GM12878 (cell line): ENCODE measurements at regions not wholly inside any gene's neighbourhood (a gene's known extent, or its start where the extent isn't known, plus 50 kb on each side); places are given as distances from the start of the nearest gene placed in this dataset.

Experiments
- ATAC-seq: fragments of 200-7000 bp; cut with Tn5 transposase; 3 replicates; pipeline ENCODE4 v1.9.1; 2020; ENCODE audit warnings: mild to moderate bottlenecking, moderate library complexity
- BruUV-seq: library from RNA; stranded (reverse); fragments of 400-500 nt; replicated peaks from 2 replicates; lab custom pipeline; 2021; lab: Mats Ljungman, UMichigan
- CTCF ChIA-PET: fragments of 300-600 bp; sonication (Branson Sonifier 250); formaldehyde crosslinking; extraction: SDS; loops from one replicate; lab custom pipeline; 2021; ENCODE audit warnings: inconsistent platforms; lab: Yijun Ruan, JAX
- POLR2A ChIA-PET: fragments of 350-600 bp; formaldehyde crosslinking; extraction: SDS; loops from one replicate; lab custom pipeline; 2021; ENCODE audit warnings: inconsistent platforms; lab: Charles Lee
- RAD21 ChIA-PET: fragments of 300-600 bp; sonication (Branson Sonifier 250); formaldehyde crosslinking; loops from one replicate; lab custom pipeline; 2023; ENCODE audit warnings: antibody characterized with exemption; ENCODE audit not compliant: unreplicated experiment; lab: Charles Lee
- SMC1A ChIA-PET: fragments of 300-600 bp; sonication (Branson Sonifier 250); formaldehyde crosslinking; loops from one replicate; lab custom pipeline; 2023; ENCODE audit not compliant: unreplicated experiment, uncharacterized antibody; lab: Charles Lee
- DNase-seq: peaks from one replicate; pipeline ENCODE4 v3.0.0-alpha.2; 2011; ENCODE audit warnings: low read depth, low spot score
- FAIRE-seq: peaks from 3 replicates; lab custom pipeline; 2011; peaks lifted over from hg19 to GRCh38; lab: Jason Lieb, UNC
- H2AFZ ChIP-seq: 2 replicates; pipeline ENCODE4 v1.6.0; 2011; ENCODE audit warnings: low read depth, low read length, control low read depth; ENCODE audit not compliant: control insufficient read depth
- H3K27ac ChIP-seq: 2 replicates; pipeline ENCODE4 v1.5.1; 2011; ENCODE audit warnings: control low read depth; ENCODE audit not compliant: control insufficient read depth, insufficient read depth
- H3K27me3 ChIP-seq, 2 experiments: replicated peaks in 1 of 2; 2 replicates each; pipeline versions ENCODE4 v1.6.0 to v1.6.1; 2011; ENCODE audit warnings: low read length in 1 of 2; ENCODE audit not compliant: control insufficient read depth in 2 of 2, insufficient read depth in 2 of 2
- H3K36me3 ChIP-seq, 2 experiments: 2 replicates each; pipeline ENCODE4 v1.5.1; 2011; ENCODE audit warnings: low read length in 1 of 2; ENCODE audit not compliant: control insufficient read depth in 2 of 2, insufficient read depth in 2 of 2
- H3K4me1 ChIP-seq: 2 replicates; pipeline ENCODE4 v1.6.1; 2011; ENCODE audit warnings: mild to moderate bottlenecking, low read length, moderate library complexity, mixed read lengths; ENCODE audit not compliant: control insufficient read depth, insufficient read depth
- H3K4me2 ChIP-seq: 2 replicates; pipeline ENCODE4 v1.6.0; 2011; ENCODE audit warnings: control low read depth; ENCODE audit not compliant: control insufficient read depth, insufficient read depth
- H3K4me3 ChIP-seq: fragments of 200-600 bp; sonication (generic); 2 replicates; pipeline ENCODE4 v1.5.1; 2016
- H3K79me2 ChIP-seq: 2 replicates; pipeline ENCODE4 v1.6.0; 2011; ENCODE audit warnings: low read length; ENCODE audit not compliant: control insufficient read depth, insufficient read depth
- H3K9ac ChIP-seq: 2 replicates; pipeline ENCODE4 v1.8.0; 2011; ENCODE audit warnings: low read length, control low read depth, mixed read lengths; ENCODE audit not compliant: control insufficient read depth, insufficient read depth
- H3K9me3 ChIP-seq: replicated peaks from 3 replicates; pipeline ENCODE4 v1.5.1; 2011; ENCODE audit warnings: mild to moderate bottlenecking, low read length; ENCODE audit not compliant: control insufficient read depth, insufficient read depth
- H4K20me1 ChIP-seq: 2 replicates; pipeline ENCODE4 v1.6.0; 2011; ENCODE audit not compliant: control insufficient read depth, insufficient read depth
- FOXK2 ChIP-seq: fragments of 450-650 bp; IDR thresholded peaks from 2 replicates; pipeline ENCODE4 v1.6.1; 2017; ENCODE audit warnings: mild to moderate bottlenecking, moderate library complexity
- IKZF2 ChIP-seq, 2 experiments: fragments of 450-650 bp; IDR thresholded peaks; 2 replicates each; pipeline ENCODE4 v1.6.1; 2017; ENCODE audit warnings: mild to moderate bottlenecking in 2 of 2, moderate library complexity in 2 of 2
- KAT2A ChIP-seq: conservative IDR thresholded peaks from 2 replicates; pipeline ENCODE4 v1.6.1; 2011; ENCODE audit warnings: low read depth, low read length; ENCODE audit not compliant: control insufficient read depth
- KDM1A ChIP-seq: fragments of 200-600 bp; sonication (generic); IDR thresholded peaks from 2 replicates; pipeline ENCODE4 v1.6.1; 2016; ENCODE audit warnings: borderline replicate concordance
- MEF2B ChIP-seq: fragments of 450-650 bp; IDR thresholded peaks from 2 replicates; pipeline ENCODE4 v1.6.1; 2018; ENCODE audit warnings: mild to moderate bottlenecking, moderate library complexity; ENCODE audit not compliant: partially characterized antibody, poor library complexity, severe bottlenecking
- NR2F1 ChIP-seq: fragments of 450-650 bp; conservative IDR thresholded peaks from 2 replicates; pipeline ENCODE4 v1.6.1; 2017; ENCODE audit warnings: mild to moderate bottlenecking
- NRF1 ChIP-seq: conservative IDR thresholded peaks from 2 replicates; pipeline ENCODE4 v1.6.1; 2011; ENCODE audit warnings: mild to moderate bottlenecking, low read depth, low read length, improper control_type of control experiment
- RAD51 ChIP-seq: fragments of 450-650 bp; IDR thresholded peaks from 2 replicates; pipeline ENCODE4 v1.6.1; 2016; ENCODE audit warnings: moderate library complexity, mild to moderate bottlenecking, inconsistent platforms
- SPI1 ChIP-seq: IDR thresholded peaks from 2 replicates; pipeline ENCODE4 v1.6.1; 2011; ENCODE audit warnings: low read depth, mild to moderate bottlenecking, low read length, moderate library complexity, borderline replicate concordance; ENCODE audit not compliant: insufficient read depth
- TAF1 ChIP-seq: IDR thresholded peaks from 2 replicates; pipeline ENCODE4 v1.6.1; 2011; ENCODE audit warnings: mild to moderate bottlenecking, low read depth, low read length, borderline replicate concordance
- TARDBP ChIP-seq: IDR thresholded peaks from 2 replicates; pipeline ENCODE4 v1.6.1; 2016; ENCODE audit warnings: borderline replicate concordance
- YY1 ChIP-seq: IDR thresholded peaks from 2 replicates; pipeline ENCODE4 v1.6.1; 2011; ENCODE audit warnings: low read depth, mild to moderate bottlenecking, low read length
- in situ Hi-C: fragments of 300-500 bp; cut with MboI; formaldehyde crosslinking; loops from 9 replicates; pipeline ENCODE4 v1.14.3; 2018; ENCODE audit warnings: mixed read lengths
- intact Hi-C: fragments of 100-400 bp; cut with micrococcal nuclease; formaldehyde crosslinking; loops from one replicate; pipeline ENCODE4 v1.14.2; 2022; ENCODE audit not compliant: unreplicated experiment
- TF ChIP-seq, protein P1 (sequence below): fragments of 450-650 bp; IDR thresholded peaks from 2 replicates; pipeline ENCODE4 v1.6.1; 2018; ENCODE audit warnings: mild to moderate bottlenecking, low read depth, moderate library complexity; ENCODE audit not compliant: partially characterized antibody
- TF ChIP-seq, protein P2 (sequence below): fragments of 150-350 bp; IDR thresholded peaks from 2 replicates; pipeline ENCODE4 v1.6.1; 2016; ENCODE audit warnings: low read depth, low read length
- TF ChIP-seq, protein P3 (sequence below): fragments of 450-650 bp; IDR thresholded peaks from 2 replicates; pipeline ENCODE4 v1.6.1; 2017; ENCODE audit warnings: mild to moderate bottlenecking, moderate library complexity

DNA sequence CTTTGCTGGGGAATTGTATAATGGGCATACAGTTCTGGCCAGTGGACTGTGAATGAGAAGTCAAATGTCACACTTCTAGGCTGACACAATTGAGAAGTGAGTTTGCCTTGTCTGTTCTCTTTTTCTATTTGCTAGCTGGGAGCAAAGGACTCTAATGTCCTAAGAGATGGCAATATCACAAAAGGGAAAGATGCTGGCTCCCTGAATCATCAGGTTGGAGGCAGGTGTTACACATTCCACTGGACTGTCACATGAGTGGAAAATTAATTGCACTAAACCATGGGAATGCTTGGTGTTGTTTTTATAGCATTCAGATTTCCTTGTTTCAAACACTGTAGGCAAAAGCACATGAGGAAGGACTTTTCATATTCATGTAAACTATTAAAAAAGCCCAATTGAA lies 388.3 kb downstream of the ADAM29 start:
- in situ Hi-C loops: no loop called here
- H3K9ac ChIP-seq: no peak overlapping the region
- no peak overlapping the region for H2AFZ ChIP-seq
- H3K27ac ChIP-seq: no peak overlapping the region
- no peaks in the 10 kb centered on the region for H3K36me3 ChIP-seq
- POLR2A ChIA-PET: no interaction called here
- H3K9me3 ChIP-seq: no peaks in the 10 kb centered on the region
- no peak for ATAC-seq
- H4K20me1 ChIP-seq: no peaks in the 10 kb centered on the region
- H3K79me2 ChIP-seq: no peaks in the 10 kb centered on the region
- RAD21 ChIA-PET: no interaction called here
- TF ChIP-seq, protein P1, sequence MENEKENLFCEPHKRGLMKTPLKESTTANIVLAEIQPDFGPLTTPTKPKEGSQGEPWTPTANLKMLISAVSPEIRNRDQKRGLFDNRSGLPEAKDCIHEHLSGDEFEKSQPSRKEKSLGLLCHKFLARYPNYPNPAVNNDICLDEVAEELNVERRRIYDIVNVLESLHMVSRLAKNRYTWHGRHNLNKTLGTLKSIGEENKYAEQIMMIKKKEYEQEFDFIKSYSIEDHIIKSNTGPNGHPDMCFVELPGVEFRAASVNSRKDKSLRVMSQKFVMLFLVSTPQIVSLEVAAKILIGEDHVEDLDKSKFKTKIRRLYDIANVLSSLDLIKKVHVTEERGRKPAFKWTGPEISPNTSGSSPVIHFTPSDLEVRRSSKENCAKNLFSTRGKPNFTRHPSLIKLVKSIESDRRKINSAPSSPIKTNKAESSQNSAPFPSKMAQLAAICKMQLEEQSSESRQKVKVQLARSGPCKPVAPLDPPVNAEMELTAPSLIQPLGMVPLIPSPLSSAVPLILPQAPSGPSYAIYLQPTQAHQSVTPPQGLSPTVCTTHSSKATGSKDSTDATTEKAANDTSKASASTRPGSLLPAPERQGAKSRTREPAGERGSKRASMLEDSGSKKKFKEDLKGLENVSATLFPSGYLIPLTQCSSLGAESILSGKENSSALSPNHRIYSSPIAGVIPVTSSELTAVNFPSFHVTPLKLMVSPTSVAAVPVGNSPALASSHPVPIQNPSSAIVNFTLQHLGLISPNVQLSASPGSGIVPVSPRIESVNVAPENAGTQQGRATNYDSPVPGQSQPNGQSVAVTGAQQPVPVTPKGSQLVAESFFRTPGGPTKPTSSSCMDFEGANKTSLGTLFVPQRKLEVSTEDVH: no peak
- TF ChIP-seq NRF1 (no peak), TAF1 (no peak), KAT2A (no peak), RAD51 (no peak), IKZF2 (IDR thresholded peaks at IDR 0.05) (no peak), YY1 (no peak), NR2F1 (no peak), TARDBP (no peak), KDM1A (no peak), FOXK2 (no peak), SPI1 (no peak), MEF2B (no peak)
- TF ChIP-seq, protein P2, sequence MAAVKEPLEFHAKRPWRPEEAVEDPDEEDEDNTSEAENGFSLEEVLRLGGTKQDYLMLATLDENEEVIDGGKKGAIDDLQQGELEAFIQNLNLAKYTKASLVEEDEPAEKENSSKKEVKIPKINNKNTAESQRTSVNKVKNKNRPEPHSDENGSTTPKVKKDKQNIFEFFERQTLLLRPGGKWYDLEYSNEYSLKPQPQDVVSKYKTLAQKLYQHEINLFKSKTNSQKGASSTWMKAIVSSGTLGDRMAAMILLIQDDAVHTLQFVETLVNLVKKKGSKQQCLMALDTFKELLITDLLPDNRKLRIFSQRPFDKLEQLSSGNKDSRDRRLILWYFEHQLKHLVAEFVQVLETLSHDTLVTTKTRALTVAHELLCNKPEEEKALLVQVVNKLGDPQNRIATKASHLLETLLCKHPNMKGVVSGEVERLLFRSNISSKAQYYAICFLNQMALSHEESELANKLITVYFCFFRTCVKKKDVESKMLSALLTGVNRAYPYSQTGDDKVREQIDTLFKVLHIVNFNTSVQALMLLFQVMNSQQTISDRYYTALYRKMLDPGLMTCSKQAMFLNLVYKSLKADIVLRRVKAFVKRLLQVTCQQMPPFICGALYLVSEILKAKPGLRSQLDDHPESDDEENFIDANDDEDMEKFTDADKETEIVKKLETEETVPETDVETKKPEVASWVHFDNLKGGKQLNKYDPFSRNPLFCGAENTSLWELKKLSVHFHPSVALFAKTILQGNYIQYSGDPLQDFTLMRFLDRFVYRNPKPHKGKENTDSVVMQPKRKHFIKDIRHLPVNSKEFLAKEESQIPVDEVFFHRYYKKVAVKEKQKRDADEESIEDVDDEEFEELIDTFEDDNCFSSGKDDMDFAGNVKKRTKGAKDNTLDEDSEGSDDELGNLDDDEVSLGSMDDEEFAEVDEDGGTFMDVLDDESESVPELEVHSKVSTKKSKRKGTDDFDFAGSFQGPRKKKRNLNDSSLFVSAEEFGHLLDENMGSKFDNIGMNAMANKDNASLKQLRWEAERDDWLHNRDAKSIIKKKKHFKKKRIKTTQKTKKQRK: no peak
- TF ChIP-seq, protein P3, sequence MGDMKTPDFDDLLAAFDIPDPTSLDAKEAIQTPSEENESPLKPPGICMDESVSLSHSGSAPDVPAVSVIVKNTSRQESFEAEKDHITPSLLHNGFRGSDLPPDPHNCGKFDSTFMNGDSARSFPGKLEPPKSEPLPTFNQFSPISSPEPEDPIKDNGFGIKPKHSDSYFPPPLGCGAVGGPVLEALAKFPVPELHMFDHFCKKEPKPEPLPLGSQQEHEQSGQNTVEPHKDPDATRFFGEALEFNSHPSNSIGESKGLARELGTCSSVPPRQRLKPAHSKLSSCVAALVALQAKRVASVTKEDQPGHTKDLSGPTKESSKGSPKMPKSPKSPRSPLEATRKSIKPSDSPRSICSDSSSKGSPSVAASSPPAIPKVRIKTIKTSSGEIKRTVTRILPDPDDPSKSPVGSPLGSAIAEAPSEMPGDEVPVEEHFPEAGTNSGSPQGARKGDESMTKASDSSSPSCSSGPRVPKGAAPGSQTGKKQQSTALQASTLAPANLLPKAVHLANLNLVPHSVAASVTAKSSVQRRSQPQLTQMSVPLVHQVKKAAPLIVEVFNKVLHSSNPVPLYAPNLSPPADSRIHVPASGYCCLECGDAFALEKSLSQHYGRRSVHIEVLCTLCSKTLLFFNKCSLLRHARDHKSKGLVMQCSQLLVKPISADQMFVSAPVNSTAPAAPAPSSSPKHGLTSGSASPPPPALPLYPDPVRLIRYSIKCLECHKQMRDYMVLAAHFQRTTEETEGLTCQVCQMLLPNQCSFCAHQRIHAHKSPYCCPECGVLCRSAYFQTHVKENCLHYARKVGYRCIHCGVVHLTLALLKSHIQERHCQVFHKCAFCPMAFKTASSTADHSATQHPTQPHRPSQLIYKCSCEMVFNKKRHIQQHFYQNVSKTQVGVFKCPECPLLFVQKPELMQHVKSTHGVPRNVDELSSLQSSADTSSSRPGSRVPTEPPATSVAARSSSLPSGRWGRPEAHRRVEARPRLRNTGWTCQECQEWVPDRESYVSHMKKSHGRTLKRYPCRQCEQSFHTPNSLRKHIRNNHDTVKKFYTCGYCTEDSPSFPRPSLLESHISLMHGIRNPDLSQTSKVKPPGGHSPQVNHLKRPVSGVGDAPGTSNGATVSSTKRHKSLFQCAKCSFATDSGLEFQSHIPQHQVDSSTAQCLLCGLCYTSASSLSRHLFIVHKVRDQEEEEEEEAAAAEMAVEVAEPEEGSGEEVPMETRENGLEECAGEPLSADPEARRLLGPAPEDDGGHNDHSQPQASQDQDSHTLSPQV: no peak
- TF ChIP-seq, all 136 proteins: peak for 0
- CTCF ChIA-PET: no interaction called here
- no peak for DNase-seq
- H3K4me1 ChIP-seq: no peaks in the 10 kb centered on the region
- no peaks in the 10 kb centered on the region for H3K27me3 ChIP-seq
- no peak overlapping the region for H3K4me2 ChIP-seq
- SMC1A ChIA-PET: no interaction called here
- intact Hi-C loops: no loop called here
- no peak for FAIRE-seq
- H3K4me3 ChIP-seq: no peak overlapping the region
- BruUV-seq: no TSS peak
